PC-3 (cell line): ENCODE measurements at regions not wholly inside any gene's neighbourhood (a gene's known extent, or its start where the extent isn't known, plus 50 kb on each side); places are given as distances from the start of the nearest gene placed in this dataset.

ENCODE experiments used
- ATAC-seq: fragments of 200-7000 bp; cut with Tn5 transposase; 2 replicates; pipeline ENCODE4 v1.9.1; 2020; ENCODE audit warnings: mild to moderate bottlenecking, moderate library complexity
- BruUV-seq: library from RNA; stranded (reverse); fragments of 400-500 nt; replicated peaks from 2 replicates; lab custom pipeline; 2021; lab: Mats Ljungman, UMichigan
- CTCF ChIA-PET: fragments of 300-600 bp; sonication (Branson Sonifier 250); formaldehyde crosslinking; loops from one replicate; lab custom pipeline; 2022; ENCODE audit warnings: antibody characterized with exemption; lab: Charles Lee
- POLR2A ChIA-PET: fragments of 300-600 bp; sonication (Branson Sonifier 250); formaldehyde crosslinking; loops from one replicate; lab custom pipeline; 2022; ENCODE audit warnings: antibody characterized with exemption; ENCODE audit not compliant: unreplicated experiment; lab: Charles Lee
- DNase-seq: peaks from one replicate; pipeline ENCODE4 v3.0.0-alpha.2; 2015
- H2AFZ ChIP-seq: fragments of 300-600 bp; sonication (generic); 2 replicates; pipeline ENCODE4 v1.6.0; 2016; ENCODE audit warnings: antibody characterized with exemption, low read length
- H3F3A ChIP-seq: fragments of 300-600 bp; sonication (generic); one replicate; pipeline ENCODE4 v1.6.0; 2017; ENCODE audit warnings: antibody characterized with exemption, low read length, control low read depth, mild to moderate bottlenecking; ENCODE audit not compliant: unreplicated experiment
- H3K27ac ChIP-seq: fragments of 300-600 bp; sonication (generic); 2 replicates; pipeline ENCODE4 v1.5.1; 2016; ENCODE audit warnings: mild to moderate bottlenecking, low read length
- H3K27me3 ChIP-seq: fragments of 300-600 bp; sonication (generic); 2 replicates; pipeline ENCODE4 v1.6.1; 2016; ENCODE audit warnings: low read length, mixed read lengths
- H3K36me3 ChIP-seq: fragments of 300-600 bp; sonication (generic); 2 replicates; pipeline ENCODE4 v1.6.1; 2016; ENCODE audit warnings: low read depth, mixed run types, low read length, mixed read lengths
- H3K4me1 ChIP-seq: fragments of 300-600 bp; sonication (generic); 2 replicates; pipeline ENCODE4 v1.5.1; 2016; ENCODE audit warnings: low read length; ENCODE audit not compliant: insufficient read depth
- H3K4me2 ChIP-seq: fragments of 300-600 bp; sonication (generic); 2 replicates; pipeline ENCODE4 v1.6.0; 2016; ENCODE audit warnings: low read length
- H3K4me3 ChIP-seq: fragments of 300-600 bp; sonication (generic); 2 replicates; pipeline ENCODE4 v1.5.1; 2016; ENCODE audit warnings: mild to moderate bottlenecking, low read length, mixed read lengths
- H3K79me2 ChIP-seq: fragments of 300-600 bp; sonication (generic); 2 replicates; pipeline ENCODE4 v1.6.1; 2017; ENCODE audit warnings: low read length, mixed read lengths
- H3K9ac ChIP-seq: fragments of 300-600 bp; sonication (generic); 2 replicates; pipeline ENCODE4 v1.6.0; 2016; ENCODE audit warnings: mild to moderate bottlenecking, low read length
- H3K9me2 ChIP-seq: fragments of 300-600 bp; sonication (generic); replicated peaks from 2 replicates; pipeline ENCODE4 v1.6.1; 2016; ENCODE audit warnings: mixed run types, low read length, mixed read lengths
- H3K9me3 ChIP-seq: fragments of 300-600 bp; sonication (generic); 2 replicates; pipeline ENCODE4 v1.6.1; 2016; ENCODE audit warnings: low read length, mixed read lengths
- H4K20me1 ChIP-seq: fragments of 300-600 bp; sonication (generic); 2 replicates; pipeline ENCODE4 v1.6.1; 2016; ENCODE audit warnings: low read length, mixed read lengths
- CTCF ChIP-seq: fragments of 300-600 bp; sonication (generic); conservative IDR thresholded peaks from 2 replicates; pipeline ENCODE4 v1.5.1; 2017; ENCODE audit warnings: antibody characterized with exemption, low read depth, mild to moderate bottlenecking, low read length
- EZH2 ChIP-seq: fragments of 300-600 bp; sonication (generic); IDR thresholded peaks from one replicate; pipeline ENCODE4 v1.6.1; 2017; ENCODE audit warnings: antibody characterized with exemption, mild to moderate bottlenecking, low read length; ENCODE audit not compliant: unreplicated experiment
- EZH2phosphoT487 ChIP-seq: fragments of 300-600 bp; sonication (generic); IDR thresholded peaks from 2 replicates; pipeline ENCODE4 v1.6.1; 2018; ENCODE audit warnings: mild to moderate bottlenecking, antibody characterized with exemption, low read length, borderline replicate concordance
- intact Hi-C: fragments of 100-400 bp; cut with micrococcal nuclease; formaldehyde crosslinking; loops from 2 replicates; pipeline ENCODE4 v1.9.0; 2023

- intact Hi-C loops: no loop called here
- Histone ChIP-seq H3K79me2 (no peaks in the 10 kb centered on the region), H3K4me1 (no peaks in the 10 kb centered on the region), H3K4me2 (no peak overlapping the region), H3K4me3 (no peak overlapping the region), H3K9ac (no peak overlapping the region), H3K27ac (no peak overlapping the region), H3F3A (no peaks in the 10 kb centered on the region), H3K9me3 (peaks cover 7% of the 10 kb centered on the region; the same call in 1 of the 2 replicates), H2AFZ (no peak overlapping the region), H4K20me1 (no peaks in the 10 kb centered on the region), H3K9me2 (no peaks in the 10 kb centered on the region), H3K36me3 (no peaks in the 10 kb centered on the region), H3K27me3 (no peaks in the 10 kb centered on the region)
- DNase-seq: no peak
- no peak for TF ChIP-seq CTCF
- no peak for TF ChIP-seq EZH2
- TF ChIP-seq EZH2phosphoT487: no peak
- ChIA-PET CTCF (no interaction called here), POLR2A (no interaction called here)
- ATAC-seq: no peak
- BruUV-seq: no TSS peak
Observed at GRCh38 chr7:153675131-153675530, 377.1 kb upstream of the DPP6 start.

GRCh38 chr7:153682628-153683027 is 369.6 kb upstream of the DPP6 start:
- intact Hi-C loops: no loop called here
- Histone ChIP-seq H3K9me2 (no peaks in the 10 kb centered on the region), H2AFZ (no peak overlapping the region), H3K27ac (no peak overlapping the region), H3K27me3 (no peaks in the 10 kb centered on the region), H3K79me2 (no peaks in the 10 kb centered on the region), H3K36me3 (no peaks in the 10 kb centered on the region), H4K20me1 (no peaks in the 10 kb centered on the region), H3K9ac (no peak overlapping the region), H3F3A (no peaks in the 10 kb centered on the region), H3K4me2 (no peak overlapping the region), H3K4me3 (no peak overlapping the region), H3K4me1 (no peaks in the 10 kb centered on the region), H3K9me3 (peaks cover 7% of the 10 kb centered on the region; the same call in 1 of the 2 replicates)
- ChIA-PET CTCF (no interaction called here), POLR2A (no interaction called here)
- no peak for ATAC-seq
- no TSS peak for BruUV-seq
- TF ChIP-seq CTCF (no peak), EZH2phosphoT487 (no peak)
- no peak for DNase-seq

- no peak overlapping the region for H2AFZ ChIP-seq
- no TSS peak for BruUV-seq
- no peak for ATAC-seq
- no peak overlapping the region for H3K27ac ChIP-seq
- no peak overlapping the region for H3K4me2 ChIP-seq
- no peak for DNase-seq
- intact Hi-C loops: no loop called here
- H3F3A ChIP-seq: no peaks in the 10 kb centered on the region
- no peaks in the 10 kb centered on the region for H4K20me1 ChIP-seq
- TF ChIP-seq EZH2phosphoT487: no peak
- no peak for TF ChIP-seq EZH2
- no peak for TF ChIP-seq CTCF
- H3K4me1 ChIP-seq: no peaks in the 10 kb centered on the region
- no peak overlapping the region for H3K9ac ChIP-seq
- 0 out of 2 replicates have a peak, but pooled peaks cover 3% of the 10 kb centered on the region for H3K9me3 ChIP-seq
- H3K4me3 ChIP-seq: no peak overlapping the region
- POLR2A ChIA-PET: no interaction called here
- H3K79me2 ChIP-seq: no peaks in the 10 kb centered on the region
- H3K27me3 ChIP-seq: no peaks in the 10 kb centered on the region
- H3K9me2 ChIP-seq: no peaks in the 10 kb centered on the region
- CTCF ChIA-PET: no interaction called here
- no peaks in the 10 kb centered on the region for H3K36me3 ChIP-seq
Observed at GRCh38 chr7:153696242-153696641, 356.0 kb upstream of the DPP6 start.
